ENCODE measurements at regions not wholly inside any gene's neighbourhood (a gene's known extent, or its start where the extent isn't known, plus 50 kb on each side); places are given as distances from the start of the nearest gene placed in this dataset.

GRCh38 chr7:19415123-19415522 is 269.9 kb upstream of the FERD3L start:
- DNase-seq (ENCODE audit: low read depth) = no peak
- no peak overlapping the region for H3K4me3 ChIP-seq (ENCODE audit: control insufficient read depth, low read depth, low read length)
- no peak for TF ChIP-seq CTCF (conservative IDR thresholded peaks at IDR 0.05; ENCODE audit: control insufficient read depth, insufficient read depth, low read depth, low read length)

GRCh38 chr7:19413443-19413965 is 268.3 kb upstream of the FERD3L start:
- no peak for DNase-seq (ENCODE audit: low read depth)
- H3K4me3 ChIP-seq (ENCODE audit: control insufficient read depth, low read depth, low read length) = no peak overlapping the region
- no peak for TF ChIP-seq CTCF (conservative IDR thresholded peaks at IDR 0.05; ENCODE audit: control insufficient read depth, insufficient read depth, low read depth, low read length)

GRCh38 chr7:19410691-19411090 is 265.5 kb upstream of the FERD3L start:
- no peak for TF ChIP-seq CTCF (conservative IDR thresholded peaks at IDR 0.05; ENCODE audit: control insufficient read depth, insufficient read depth, low read depth, low read length)
- DNase-seq (ENCODE audit: low read depth) = peak; percentile 48
- H3K4me3 ChIP-seq (ENCODE audit: control insufficient read depth, low read depth, low read length) = no peak overlapping the region

GRCh38 chr7:19410106-19410505 is 264.9 kb upstream of the FERD3L start:
- TF ChIP-seq CTCF (conservative IDR thresholded peaks at IDR 0.05; ENCODE audit: control insufficient read depth, insufficient read depth, low read depth, low read length) = no peak
- DNase-seq (ENCODE audit: low read depth) = peak; percentile 71
- H3K4me3 ChIP-seq (ENCODE audit: control insufficient read depth, low read depth, low read length) = no peak overlapping the region

- TF ChIP-seq CTCF (conservative IDR thresholded peaks at IDR 0.05; ENCODE audit: control insufficient read depth, insufficient read depth, low read depth, low read length) = no peak
- DNase-seq (ENCODE audit: low read depth) = no peak
- no peak overlapping the region for H3K4me3 ChIP-seq (ENCODE audit: control insufficient read depth, low read depth, low read length)
Measured at GRCh38 chr7:19408706-19409220, 263.5 kb upstream of the FERD3L start.

GRCh38 chr7:19407270-19407669 is 262.0 kb upstream of the FERD3L start:
- TF ChIP-seq CTCF (conservative IDR thresholded peaks at IDR 0.05; ENCODE audit: control insufficient read depth, insufficient read depth, low read depth, low read length) = no peak
- H3K4me3 ChIP-seq (ENCODE audit: control insufficient read depth, low read depth, low read length) = no peak overlapping the region
- DNase-seq (ENCODE audit: low read depth) = no peak

- H3K4me3 ChIP-seq (ENCODE audit: control insufficient read depth, low read depth, low read length) = peak overlapping the region; percentile 1
- DNase-seq (ENCODE audit: low read depth) = peak; percentile 81
- TF ChIP-seq CTCF (conservative IDR thresholded peaks at IDR 0.05; ENCODE audit: control insufficient read depth, insufficient read depth, low read depth, low read length) = no peak
Measured at GRCh38 chr7:19405541-19405940, 260.3 kb upstream of the FERD3L start.
